ENCODE measurements at regions not wholly inside any gene's neighbourhood (a gene's known extent, or its start where the extent isn't known, plus 50 kb on each side); places are given as distances from the start of the nearest gene placed in this dataset.

DNA sequence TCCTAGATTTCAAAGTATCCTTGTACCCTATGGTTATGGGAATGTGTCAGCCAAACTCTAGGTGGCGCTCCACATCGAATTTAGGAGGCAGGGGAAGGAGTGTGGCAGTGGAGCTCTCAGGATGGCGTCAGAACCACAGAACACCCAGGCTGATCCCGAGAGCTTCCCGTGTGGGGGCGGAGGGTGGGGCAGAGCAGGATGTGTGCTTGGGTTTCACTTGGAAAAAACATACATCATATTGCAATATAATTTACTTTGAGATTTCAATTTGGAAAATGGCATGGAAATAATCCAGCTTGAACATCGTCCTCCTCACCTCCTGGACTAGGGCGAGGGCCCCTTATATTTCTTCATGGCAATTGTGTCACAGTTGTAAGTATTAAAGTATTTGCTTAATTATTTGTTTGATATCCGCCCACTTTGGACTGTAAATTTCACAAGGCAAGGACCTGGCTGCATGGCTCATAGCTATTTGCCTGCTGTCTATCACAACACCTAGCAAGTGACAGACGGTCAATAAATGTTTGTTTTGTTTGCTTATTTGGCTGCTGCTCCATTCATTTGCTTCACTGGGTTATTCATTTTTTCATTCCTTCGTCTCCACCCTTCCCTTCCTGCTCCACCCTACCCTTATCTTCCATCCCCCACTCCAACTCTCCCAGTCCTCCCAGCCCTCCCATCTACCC, 221.5 kb upstream of the HMGA2 start:
- intact Hi-C loops (cut with micrococcal nuclease) (loop anchor here (1.0 to 5.0 kb wide), 20 partner anchors 33 to 712 kb away; no protein-coding TSS in a partner anchor), dilution Hi-C loops (cut with MboI; ENCODE audit: extremely low pct_ligation_motif_present, low sequenced_read_pairs) (no loop called here)
- peak overlapping the region; percentile 18 to 77 (median 24) for H3K4me3 ChIP-seq (replicated peaks in 1 of 3; ENCODE audit: insufficient read depth in 1 of 3, low read depth in 1 of 3, low read length in 3 of 3)
- H3K36me3 ChIP-seq (ENCODE audit: control insufficient read depth in 2 of 2, extremely low read depth in 1 of 2, insufficient read depth in 2 of 2, low read length in 2 of 2), result no peaks in the 10 kb centered on the region
- H2AFZ ChIP-seq (ENCODE audit: low read depth, low read length), result no peak overlapping the region
- H4K20me1 ChIP-seq (replicated peaks; ENCODE audit: control insufficient read depth, extremely low read depth, insufficient read depth, low read length), result no peaks in the 10 kb centered on the region
- TSS peak; percentile 70 for BruUV-seq (replicated peaks)
- H3K4me2 ChIP-seq (ENCODE audit: insufficient read depth, low read length), result peak overlapping the region; percentile 89
- ChIA-PET CTCF (interaction anchor here (0.6 to 3.2 kb wide), 75 partner anchors 8 to 505 kb away, joined by 3 to 60 read pairs (median 5); partner anchors contain the start of gene HMGA2), POLR2A (interaction anchor here (1.1 to 1.5 kb wide), 3 partner anchors 29 to 72 kb away, joined by 3 read pairs; no protein-coding TSS in a partner anchor)
- H3K9ac ChIP-seq (replicated peaks; ENCODE audit: extremely low read depth, insufficient read depth, low read length), result peak overlapping the region; percentile 88
- H3K4me1 ChIP-seq (ENCODE audit: control insufficient read depth, extremely low read depth, insufficient read depth, low read length), result peaks cover 50% of the 10 kb centered on the region
- FAIRE-seq, result peak; percentile 86
- no peaks in the 10 kb centered on the region for H3K9me3 ChIP-seq (replicated peaks; ENCODE audit: control insufficient read depth, insufficient read depth, low read length)
- H3K79me2 ChIP-seq (ENCODE audit: control insufficient read depth, insufficient read depth, low read length), result peaks cover 14% of the 10 kb centered on the region
- TF ChIP-seq JUN (IDR thresholded peaks at IDR 0.05; ENCODE audit: borderline replicate concordance, insufficient read depth, insufficient read length, low read depth) (no peak), MYC (IDR thresholded peaks at IDR 0.05; ENCODE audit: low read depth, low read length) (no peak), GATA2 (IDR thresholded peaks at IDR 0.05; ENCODE audit: insufficient read depth, insufficient read length, low read depth, low read length) (no peak), EZH2 (IDR thresholded peaks at IDR 0.05; ENCODE audit: borderline replicate concordance, low read depth, low read length, severe bottlenecking) (no peak), FOS (IDR thresholded peaks at IDR 0.05; ENCODE audit: borderline replicate concordance, insufficient read depth, low read length) (peak; percentile 12), POLR2A (IDR thresholded peaks at IDR 0.05; ENCODE audit: low read depth, low read length) (peak; percentile 57), POLR2AphosphoS5 (IDR thresholded peaks at IDR 0.05; ENCODE audit: insufficient read depth, low read depth, low read length) (peak; percentile 68)
- TF ChIP-seq, protein P1, sequence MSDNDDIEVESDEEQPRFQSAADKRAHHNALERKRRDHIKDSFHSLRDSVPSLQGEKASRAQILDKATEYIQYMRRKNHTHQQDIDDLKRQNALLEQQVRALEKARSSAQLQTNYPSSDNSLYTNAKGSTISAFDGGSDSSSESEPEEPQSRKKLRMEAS (IDR thresholded peaks at IDR 0.05; ENCODE audit: insufficient read depth, insufficient read length), result no peak
- TF ChIP-seq, protein P2, sequence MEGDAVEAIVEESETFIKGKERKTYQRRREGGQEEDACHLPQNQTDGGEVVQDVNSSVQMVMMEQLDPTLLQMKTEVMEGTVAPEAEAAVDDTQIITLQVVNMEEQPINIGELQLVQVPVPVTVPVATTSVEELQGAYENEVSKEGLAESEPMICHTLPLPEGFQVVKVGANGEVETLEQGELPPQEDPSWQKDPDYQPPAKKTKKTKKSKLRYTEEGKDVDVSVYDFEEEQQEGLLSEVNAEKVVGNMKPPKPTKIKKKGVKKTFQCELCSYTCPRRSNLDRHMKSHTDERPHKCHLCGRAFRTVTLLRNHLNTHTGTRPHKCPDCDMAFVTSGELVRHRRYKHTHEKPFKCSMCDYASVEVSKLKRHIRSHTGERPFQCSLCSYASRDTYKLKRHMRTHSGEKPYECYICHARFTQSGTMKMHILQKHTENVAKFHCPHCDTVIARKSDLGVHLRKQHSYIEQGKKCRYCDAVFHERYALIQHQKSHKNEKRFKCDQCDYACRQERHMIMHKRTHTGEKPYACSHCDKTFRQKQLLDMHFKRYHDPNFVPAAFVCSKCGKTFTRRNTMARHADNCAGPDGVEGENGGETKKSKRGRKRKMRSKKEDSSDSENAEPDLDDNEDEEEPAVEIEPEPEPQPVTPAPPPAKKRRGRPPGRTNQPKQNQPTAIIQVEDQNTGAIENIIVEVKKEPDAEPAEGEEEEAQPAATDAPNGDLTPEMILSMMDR (IDR thresholded peaks at IDR 0.05; ENCODE audit: extremely low read depth in 1 of 2, insufficient read depth in 1 of 2, low read depth in 1 of 2, low read length in 2 of 2), result peak; percentile 58 to 78
- peak overlapping the region; percentile 95 for H3K27ac ChIP-seq (ENCODE audit: insufficient read depth, low read depth, low read length)
- H3K9me1 ChIP-seq (replicated peaks; ENCODE audit: control insufficient read depth, extremely low read depth, insufficient read depth, low read length), result no peaks in the 10 kb centered on the region
- peak; percentile 91 for DNase-seq (ENCODE audit: low read depth, low spot score)
- no peaks in the 10 kb centered on the region for H3K27me3 ChIP-seq (ENCODE audit: control insufficient read depth in 2 of 2, insufficient read depth in 2 of 2, low read length in 2 of 2)
